NCI-H446 treated with DMSO at 0.1 percent for 48 hours (cell line): ENCODE measurements at regions not wholly inside any gene's neighbourhood (a gene's known extent, or its start where the extent isn't known, plus 50 kb on each side); places are given as distances from the start of the nearest gene placed in this dataset.

ENCODE experiments used
- DNase-seq: peaks from one replicate; lab custom pipeline; 2025; lab: John Stamatoyannopoulos, UW

DNA sequence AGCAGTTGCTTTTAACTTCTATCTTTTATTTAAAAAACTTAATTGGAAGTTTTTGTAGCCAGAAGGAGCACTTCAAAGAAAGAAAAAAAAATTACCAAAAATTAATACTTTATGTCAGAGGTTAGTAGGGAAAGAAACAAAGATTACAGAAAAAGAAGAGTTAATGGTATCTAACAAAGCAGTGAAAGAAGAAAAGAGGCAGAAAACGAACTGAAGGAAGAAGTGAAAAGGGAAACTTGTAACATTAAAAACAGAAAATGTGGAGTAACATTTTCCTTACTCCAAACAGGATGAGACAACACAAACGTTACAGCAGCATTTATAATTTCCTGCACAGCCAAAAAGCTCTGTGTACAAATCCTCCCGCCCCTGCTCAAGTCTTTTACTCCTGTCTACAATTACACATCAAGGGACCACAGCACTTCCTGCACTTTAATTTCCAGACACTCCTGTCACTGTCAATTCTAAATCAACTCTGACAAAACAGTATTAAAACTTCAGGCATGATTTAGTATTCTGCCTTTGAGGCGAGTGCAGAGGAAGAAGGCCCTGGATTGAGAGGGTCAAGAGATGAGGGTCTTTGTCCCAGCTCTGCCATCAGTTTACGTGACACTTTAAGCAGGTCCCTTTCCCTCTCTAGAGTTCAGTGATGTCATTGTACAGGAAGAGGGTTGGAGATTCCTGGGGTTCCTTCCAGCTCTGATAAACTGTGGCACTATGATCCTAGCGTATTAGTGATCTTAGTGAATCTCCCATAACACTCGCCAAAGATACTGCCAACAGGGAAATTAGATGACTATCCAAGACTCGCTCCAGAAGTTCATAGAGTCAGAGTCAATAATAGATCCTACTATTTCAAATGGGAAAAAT lies 53.2 kb upstream of the LSM14A start:
- DNase-seq: no peak

GRCh38 chr19:34120141-34120540 lies 52.2 kb upstream of the LSM14A start:
- DNase-seq: no peak

- no peak for DNase-seq
Measured at GRCh38 chr19:34120846-34121639, 51.3 kb upstream of the LSM14A start.
